NCI-H510A treated with DMSO at 0.1 percent for 48 hours (cell line): ENCODE measurements at regions not wholly inside any gene's neighbourhood (a gene's known extent, or its start where the extent isn't known, plus 50 kb on each side); places are given as distances from the start of the nearest gene placed in this dataset.

Experiments used
- DNase-seq: peaks from one replicate; lab custom pipeline; 2025; lab: John Stamatoyannopoulos, UW

DNA sequence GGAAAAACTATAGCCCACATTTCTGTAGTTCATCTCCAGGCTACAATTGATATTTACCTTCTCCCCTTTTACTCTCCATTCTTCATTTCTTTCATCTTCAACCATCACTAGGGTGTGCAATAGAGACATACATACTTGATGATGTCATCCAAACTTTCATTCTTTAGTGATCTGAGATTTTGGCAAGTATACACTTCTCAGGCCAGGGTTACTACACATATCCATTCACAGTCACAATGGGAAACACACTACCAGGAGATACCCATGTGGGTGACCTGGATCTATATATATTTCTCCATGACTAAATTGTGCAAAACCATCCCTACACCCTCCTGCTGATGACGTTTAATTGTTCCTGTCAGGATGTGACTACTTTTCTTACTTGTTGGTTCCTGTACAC, 769.5 kb upstream of the DPPA4 start:
- DNase-seq = no peak

DNA sequence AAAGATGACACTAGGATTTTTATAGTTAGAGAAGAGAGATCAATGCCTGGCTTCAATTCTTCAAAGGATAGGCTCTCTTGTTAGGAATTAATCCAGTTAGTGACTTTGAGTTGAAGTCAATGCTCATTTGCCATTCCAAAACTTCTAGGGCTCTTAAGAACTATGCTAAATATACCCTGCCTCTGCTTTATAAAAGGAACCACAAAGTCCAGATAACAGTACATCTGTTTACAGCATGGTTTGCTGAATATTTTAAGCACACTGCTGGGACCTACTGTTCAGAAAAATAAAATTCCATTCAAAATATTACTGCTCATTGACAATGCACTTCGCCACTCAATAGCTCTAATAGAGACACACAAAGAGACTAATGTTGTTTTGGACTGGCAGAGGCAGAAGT, 786.6 kb upstream of the DPPA4 start:
- DNase-seq = no peak

DNA sequence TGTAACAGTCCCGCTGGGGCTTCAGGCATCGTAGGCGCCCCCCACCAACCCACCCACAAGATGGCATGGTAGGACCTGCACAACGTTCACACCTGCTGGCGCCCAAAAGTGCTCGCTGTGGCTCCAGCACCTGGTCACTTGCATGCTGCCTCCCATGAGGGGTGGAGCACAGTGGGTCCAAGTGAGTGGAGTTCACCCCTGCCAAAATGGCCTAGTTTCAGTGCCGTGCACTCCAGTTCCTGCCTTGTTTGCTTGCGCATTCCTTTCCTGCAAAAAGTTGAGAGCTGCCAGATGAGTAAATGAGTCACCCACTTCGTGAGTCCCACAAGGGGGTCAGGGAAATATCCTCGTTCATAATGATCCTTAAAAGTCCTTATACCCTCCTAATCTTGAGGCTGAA, 788.7 kb upstream of the DPPA4 start:
- DNase-seq = no peak

DNA sequence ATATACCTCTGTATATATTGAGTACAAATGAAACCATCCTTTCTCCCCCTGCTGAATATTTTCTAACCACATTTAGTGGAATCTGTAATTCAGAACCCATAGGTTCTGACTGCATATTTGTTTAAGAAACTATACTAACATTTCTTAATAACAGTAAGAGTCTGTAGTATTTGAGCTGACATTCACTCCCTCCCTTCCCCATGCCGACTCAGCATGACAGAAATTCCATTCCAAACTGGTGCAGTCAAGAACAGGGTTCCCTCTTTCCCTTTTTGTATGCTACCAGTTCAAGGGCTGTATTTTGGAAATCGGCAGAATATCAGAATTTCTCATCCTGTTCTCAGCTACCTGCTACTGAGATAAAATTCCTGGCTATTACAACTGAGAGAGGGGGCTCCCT, 796.6 kb upstream of the DPPA4 start:
- no peak for DNase-seq

DNA sequence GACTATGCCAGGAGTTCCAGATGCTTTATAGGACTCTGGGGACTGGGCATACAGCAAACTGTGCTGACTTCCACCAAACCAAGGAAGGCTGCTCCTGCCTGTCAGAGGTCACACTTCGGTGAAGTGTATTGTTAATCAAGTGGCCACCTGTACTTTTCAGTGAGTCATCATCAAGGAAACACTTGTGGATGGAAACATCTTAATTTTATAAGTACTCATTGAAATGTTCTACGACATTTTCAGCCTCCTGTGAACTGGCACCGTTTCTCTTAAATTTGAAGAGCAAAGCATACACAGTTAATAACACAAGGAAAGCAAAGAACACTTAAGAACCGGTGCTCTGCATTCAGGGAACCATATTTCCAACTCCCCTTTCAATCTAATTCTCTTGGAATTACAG, 801.7 kb upstream of the DPPA4 start:
- peak; percentile 16 for DNase-seq

DNA sequence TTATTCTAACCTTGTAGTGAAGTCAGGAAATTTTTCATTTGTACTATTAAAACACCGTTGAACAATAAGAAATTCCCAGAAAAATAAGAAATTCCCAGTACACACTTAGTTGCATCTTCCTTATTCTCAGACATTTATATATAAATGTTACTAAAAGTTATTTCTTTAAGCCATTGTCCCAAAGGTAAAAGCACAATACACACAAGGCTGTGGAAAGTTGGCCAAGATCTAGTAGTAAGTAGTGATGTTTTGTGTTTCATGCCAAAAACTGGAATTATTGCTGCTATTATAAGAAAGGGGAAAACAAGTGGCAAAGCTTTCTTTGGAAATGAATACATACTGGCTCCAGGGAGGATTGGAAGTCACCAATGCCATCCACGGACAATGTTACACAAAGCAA, 802.5 kb upstream of the DPPA4 start:
- no peak for DNase-seq

DNA sequence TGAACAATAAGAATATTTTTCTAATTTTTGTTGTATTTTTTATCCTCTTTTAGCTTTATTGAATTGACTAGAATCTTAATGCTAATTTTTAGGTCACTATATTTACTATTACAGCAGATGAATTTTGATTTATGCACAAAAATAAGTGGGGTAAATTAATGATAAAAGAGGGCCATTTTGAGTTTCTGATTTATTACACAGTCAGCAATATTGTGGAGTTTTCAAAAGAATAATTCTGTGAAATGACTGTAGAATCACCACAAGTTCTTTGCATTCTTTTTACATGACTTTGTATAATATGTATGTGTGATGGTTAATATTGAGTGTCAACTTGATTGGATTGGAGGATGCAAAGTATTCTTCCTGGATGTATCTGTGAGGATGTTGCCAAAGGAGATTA, 812.4 kb upstream of the DPPA4 start:
- DNase-seq = no peak

DNA sequence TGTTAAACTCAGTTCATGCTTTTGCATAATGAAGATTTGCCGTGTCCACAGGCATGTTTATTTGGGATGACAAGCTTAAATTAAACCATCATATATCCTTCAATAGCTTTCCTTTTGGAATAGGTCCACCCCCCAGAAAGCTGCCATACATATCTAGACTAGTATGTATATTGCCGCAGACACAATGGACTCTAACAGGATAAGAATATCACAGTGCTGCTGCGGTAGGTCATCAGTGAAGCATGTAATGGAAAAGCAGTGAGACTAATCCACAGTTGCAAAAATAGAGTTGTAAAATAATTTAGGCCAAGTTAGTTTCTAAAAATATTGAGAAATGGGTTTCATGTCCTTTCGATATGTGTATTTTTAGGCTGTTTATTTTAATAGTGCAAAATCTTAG, 819.9 kb upstream of the DPPA4 start:
- DNase-seq = no peak

DNA sequence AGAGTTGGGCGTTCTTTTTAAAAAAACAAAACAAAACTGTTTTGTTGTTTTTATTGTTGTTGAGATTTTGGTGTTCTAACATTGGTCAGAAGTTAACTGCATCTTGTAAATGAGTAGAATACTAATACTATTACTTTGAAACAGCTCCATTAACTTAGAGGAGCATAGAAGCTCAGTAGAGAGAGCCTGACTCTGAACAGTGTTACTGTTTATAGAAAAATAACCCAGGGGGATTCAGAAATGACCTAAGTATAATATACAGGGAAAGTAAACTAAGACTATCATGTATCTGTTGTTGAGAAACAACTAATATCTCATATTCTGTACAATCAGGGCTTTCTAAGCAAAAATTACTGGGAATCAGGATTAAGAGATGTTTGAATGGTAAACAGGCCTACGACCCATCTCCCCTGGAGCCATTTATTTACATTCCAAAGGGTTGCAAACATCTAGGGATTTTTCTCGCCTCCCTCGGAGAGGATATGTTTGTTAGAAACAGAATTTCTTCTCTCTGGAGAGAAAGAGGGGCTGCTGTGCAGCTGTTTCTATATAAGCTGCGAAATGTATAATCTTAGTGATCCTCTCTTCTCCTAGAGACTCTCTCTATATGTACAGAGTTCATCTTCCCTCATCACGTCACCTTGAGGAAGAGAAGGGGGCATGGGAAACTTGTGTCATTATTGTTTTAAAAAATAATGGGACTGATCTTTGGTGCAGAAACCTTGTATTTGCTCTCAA, 827.5 kb upstream of the DPPA4 start:
- DNase-seq = no peak

DNA sequence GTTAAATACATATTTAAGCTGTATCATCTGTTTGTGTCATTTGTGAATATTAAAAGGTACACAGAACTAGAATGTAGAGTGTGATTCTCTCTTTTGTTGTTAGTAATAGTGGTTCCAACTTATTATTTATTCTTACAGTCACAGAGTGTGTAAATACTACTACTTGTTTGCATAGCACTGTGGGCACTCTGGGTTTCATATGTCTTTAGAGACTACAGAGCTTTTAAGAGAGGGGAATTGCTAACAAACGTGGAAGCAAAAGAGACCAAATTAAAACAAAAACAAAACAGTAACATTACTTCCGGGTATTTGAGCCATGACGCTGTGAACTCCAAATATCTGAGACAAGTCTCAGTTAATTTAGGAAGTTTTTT, 828.0 kb upstream of the DPPA4 start:
- peak; percentile 34 for DNase-seq

DNA sequence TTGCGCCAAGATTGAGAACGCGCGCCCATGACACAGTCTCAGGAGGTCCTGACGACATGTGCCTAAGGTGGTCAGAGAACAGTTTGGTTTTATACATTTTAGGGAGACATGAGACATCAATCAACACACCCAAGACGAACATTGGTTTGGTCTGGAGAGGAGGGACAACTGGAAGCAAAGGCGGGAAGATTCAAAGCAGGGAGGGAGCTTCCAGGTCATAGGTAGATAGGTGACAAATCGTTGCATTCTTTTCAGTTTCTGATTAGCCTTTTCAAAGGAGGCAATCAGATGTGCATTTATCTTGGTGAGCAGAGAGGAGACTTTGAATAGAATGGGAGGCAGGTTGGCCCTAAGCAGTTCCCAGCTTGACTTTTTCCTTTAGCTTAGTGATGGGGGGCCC, 828.4 kb upstream of the DPPA4 start:
- peak; percentile 10 for DNase-seq

DNA sequence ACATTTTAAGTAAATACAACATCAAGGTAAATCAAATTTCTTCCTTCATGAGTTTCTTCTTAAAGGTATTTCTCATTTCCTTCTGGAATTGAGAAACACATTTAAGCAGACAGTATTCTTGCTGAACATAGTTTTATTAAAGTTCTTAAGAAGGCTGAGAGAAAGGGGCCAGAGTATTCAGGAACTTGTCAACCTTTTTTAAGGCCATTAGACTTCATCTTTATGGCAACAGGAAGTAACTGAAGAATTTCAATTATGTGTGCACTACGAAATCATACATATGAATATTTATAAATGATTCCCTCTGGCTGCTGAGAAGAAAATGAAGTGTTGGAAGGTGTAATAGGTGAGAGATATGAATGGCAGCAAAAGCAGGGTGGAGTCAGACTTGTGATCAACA, 829.4 kb upstream of the DPPA4 start:
- DNase-seq = no peak

DNA sequence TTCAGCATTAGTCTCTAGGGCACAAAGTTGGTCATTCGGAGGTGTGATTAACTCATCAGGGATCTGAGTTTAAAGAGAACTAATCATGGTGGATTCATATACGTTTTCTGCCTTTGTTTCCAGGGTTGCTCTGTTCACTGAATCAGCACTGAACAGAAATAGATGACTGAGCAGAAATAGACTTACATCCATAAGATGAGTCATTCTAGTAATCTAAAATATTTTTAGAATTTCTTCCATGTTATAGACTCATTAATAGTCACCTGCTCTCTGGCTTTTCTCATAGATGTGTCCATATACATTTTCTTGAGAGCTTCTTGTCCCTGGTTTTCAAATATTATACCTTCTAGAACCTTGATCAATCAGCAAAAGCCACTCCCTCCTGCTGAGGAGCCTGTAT, 837.6 kb upstream of the DPPA4 start:
- no peak for DNase-seq

DNA sequence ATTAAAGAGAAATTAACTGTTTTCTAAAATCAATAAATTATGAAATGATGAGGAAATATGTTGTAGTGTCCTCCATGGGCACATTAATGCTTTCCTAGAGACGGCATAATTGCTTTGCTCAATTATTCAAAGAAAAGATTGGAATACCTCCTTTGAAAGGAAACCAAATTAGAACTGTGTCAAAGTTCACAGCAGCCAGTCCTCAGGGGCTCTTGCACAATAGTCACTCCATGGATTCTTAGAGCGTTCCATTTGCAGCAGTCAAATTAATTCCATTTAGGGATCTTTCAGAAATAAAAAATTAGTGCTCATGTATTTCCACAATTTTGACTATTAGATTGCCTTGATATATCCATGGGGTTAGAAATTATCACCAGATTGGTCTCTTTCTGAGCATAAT, 841.6 kb upstream of the DPPA4 start:
- no peak for DNase-seq

DNA sequence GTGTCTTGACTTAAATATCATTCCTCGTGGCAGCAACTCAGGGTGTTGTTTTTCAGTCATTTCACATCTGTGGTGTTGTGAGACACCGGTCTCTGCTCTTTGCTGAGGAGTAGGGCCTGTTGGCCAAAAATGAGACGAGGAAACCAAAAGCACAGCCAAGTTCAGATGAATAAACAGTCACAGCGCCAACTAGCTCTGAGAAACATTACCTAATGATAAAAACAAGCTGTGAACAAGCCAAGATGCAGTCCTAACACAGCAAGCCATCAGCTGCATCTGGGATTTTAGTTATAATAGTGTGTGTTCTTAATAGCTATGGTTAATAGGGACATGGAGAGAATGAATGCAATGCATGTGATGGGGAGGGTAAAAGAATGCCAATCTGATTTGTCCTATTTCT, 843.4 kb upstream of the DPPA4 start:
- DNase-seq = no peak

DNA sequence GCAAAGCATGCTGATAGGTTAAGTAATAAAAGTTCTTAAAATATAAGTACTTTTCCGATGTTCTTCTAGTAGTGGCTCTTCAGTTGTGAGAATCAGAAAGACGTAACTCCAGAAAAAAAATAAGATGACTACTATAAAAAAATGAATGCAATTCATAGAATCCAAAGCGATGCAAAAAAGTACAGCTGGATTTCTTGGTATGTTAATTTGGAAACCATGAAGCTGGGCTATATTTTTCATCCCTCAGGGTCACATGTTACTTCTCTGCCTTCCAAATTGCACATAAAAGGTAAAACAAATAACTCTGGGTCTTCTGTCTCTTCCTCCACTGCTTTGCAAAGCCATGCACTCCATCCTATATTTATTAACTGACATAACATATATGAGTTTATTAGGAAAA, 843.9 kb upstream of the DPPA4 start:
- DNase-seq = no peak

DNA sequence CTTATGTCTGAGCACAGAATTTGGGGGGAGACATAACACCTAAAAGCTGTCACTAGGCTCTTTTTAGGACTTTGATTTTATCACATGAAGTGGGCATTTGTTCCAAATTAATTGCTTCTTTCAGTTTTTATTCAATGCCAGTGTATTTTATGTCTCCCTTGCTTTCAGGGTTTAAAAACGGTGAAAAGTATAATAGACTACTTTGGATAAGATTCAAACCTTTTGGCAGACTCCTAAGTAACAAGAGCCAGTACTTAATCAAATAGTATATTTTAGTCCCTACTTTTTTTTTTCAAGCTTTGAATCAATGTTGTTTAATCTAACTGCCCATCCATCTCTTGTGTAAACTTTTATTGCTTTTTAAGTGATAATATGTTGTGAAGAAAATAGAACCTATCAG, 847.2 kb upstream of the DPPA4 start:
- no peak for DNase-seq

DNA sequence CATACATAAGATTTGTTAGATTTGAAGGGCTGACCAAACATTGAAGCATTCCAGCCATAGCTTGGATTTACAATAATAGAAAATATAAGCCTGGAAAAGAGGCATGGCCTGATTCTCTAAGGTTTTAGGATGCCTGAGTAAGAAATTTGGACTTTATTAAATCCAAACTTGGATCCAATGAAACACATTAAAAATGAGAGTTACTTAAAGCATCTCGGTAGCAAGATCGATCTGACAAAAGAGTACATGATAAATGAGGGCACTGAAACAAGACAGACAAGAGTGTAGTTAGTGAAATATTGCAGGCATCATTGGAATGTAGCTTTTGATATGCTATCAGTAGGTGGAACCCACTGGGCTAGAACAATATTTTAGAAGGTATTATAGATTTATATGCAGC, 855.7 kb upstream of the DPPA4 start:
- no peak for DNase-seq

DNA sequence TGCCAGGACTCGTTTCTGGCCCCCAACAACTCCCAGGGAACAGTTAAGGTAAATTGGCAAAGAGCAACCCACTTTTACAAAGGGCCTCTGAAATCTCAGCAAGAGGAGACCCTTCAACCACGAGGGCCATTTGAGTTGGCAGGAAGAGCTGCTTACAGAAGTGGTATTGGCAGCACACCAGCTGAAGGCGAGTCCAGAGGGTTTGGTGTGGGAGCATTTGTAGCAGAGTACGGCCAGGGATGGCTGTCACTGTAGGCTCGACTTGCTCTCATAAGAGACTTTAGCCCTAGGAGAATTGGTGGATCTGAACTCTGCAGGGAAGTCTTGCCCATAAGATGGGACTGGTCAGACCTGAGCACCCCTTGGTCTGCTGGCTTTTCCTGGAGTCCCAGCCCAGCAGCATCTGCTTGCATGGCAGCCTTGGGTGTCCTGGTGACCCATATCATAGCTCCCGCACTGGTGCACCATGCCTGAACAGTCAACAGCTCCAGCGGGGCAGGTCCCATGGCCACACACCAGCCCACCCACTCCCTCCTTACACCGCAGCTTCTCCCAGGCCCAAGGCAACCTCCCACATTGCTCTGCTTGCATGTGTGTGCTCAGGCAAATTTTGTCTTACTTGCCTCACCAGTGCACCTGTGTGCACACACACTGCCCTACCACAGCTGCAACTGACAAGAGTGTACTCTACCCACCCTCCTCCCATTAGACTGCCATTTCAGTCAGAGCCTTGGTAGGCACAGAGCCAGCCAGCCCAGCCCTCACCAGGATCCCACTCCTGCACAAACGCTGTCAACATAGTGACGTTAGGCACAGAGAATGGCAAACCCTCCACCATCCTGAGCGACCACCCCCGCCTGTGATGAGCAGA, 861.6 kb upstream of the DPPA4 start:
- no peak for DNase-seq

DNA sequence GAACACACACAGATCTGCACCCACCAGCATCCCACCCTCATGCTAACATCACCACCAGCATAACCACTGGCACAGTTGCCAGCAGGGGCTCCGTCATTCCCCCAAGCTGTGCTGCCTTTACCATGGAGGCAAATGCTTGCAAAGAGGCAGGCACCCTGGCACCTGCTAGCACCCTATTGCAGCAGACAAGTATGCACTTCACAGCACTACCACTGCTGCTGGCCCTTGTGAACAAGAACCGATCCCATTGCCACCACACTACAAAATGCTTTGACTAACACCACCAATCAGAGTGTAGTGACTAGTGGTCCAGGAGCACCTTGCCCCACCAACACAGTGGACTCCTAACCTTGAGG, 862.2 kb upstream of the DPPA4 start:
- DNase-seq = no peak

DNA sequence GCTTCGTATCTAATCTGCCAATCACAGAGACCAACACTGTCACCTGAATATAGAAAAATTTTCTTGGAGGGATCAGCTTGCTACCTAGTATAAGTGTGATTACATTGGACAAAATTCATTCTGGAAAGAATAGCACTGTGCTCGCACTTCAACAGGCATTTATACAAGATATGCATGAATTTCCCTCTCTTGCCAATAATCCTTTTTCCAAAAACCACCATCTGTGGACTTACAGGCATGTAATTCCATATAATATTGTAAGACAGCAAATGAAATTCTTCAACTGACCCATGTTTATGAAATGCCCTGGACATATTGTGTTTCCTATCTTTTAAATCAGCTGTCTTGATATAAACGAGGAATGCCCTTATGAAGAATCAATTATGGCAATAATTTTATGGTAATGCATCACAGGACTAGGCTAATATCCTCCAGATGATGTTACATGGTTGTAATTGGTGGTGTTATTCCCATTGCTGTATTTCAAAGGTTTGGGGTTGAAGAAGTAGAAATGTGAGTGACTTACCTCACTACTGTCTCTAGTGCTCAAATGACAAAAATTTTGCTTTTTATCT, 861.4 kb upstream of the NECTIN3 start:
- no peak for DNase-seq

DNA sequence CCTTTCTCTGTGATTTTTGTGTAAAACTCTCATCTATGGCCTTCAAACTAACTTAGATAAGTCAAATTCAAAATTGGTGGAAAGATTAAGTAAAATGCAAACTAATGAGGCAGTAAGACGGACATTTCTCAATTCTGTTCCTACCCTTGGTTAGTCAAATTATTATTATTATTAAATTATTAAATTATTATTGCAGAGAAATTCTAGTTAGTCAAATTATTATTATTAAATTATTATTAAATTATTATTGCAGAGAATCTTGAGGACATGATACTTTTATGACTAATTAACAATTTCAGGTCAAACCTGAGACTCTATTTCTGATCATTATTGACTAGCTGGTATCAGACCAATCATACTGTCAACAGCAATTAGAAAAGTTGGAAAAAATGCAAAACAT, 845.0 kb upstream of the NECTIN3 start:
- no peak for DNase-seq

DNA sequence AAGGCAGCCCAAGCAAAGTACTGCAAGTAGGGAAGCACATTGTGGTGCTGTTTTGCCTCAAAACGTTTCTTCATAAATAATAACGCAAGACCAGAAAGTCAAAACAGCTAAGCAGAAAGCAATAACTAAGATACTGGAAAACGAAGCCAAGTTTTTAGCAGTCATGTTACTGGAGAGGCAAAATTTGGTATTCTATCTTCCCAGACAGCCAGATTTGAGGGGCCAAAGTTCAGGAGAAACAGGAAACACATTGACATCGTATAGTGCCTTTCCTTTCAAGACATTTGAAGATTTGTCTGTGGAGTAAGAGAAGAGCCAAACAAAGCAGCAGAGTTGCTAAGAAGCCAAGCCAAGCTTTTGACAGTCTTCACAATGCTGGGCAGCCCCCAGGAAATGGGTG, 843.6 kb upstream of the NECTIN3 start:
- DNase-seq = no peak

DNA sequence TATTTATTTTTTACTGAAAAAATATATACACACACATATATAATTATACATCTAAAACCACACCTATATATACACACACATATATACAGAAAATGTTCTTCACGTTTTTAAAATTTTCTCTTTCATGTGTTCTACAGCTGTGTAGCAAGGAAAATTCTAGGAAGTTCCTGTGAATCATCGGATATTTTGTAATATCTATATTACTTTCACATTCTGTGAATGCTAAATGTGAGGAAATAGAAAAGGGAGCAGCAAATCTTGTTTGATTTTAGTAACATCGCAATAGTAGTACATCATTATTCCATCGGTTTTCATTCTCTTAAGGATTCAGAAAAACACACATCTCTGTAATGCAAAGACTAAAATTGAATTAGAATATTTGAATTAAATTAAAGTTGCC, 836.8 kb upstream of the NECTIN3 start:
- no peak for DNase-seq
